Jurkat, Clone E6-1 (cell line): ENCODE measurements at regions not wholly inside any gene's neighbourhood (a gene's known extent, or its start where the extent isn't known, plus 50 kb on each side); places are given as distances from the start of the nearest gene placed in this dataset.
"Not testable (repeated sequence)": the region's sequence is repeated elsewhere in the genome, so short reads cannot be mapped to it uniquely, and the experiment has no call there.

Experiments
- DNase-seq: peaks from one replicate; pipeline ENCODE4 v3.0.0-alpha.2; 2011; ENCODE audit warnings: low read depth, low spot score
- H3K4me3 ChIP-seq: 2 replicates; pipeline ENCODE4 v1.5.1; 2011; ENCODE audit warnings: mild to moderate bottlenecking, low read length, control low read depth, moderate library complexity

- H3K4me3 ChIP-seq, DNase-seq: not testable (repeated sequence)
These were observed 190.4 kb downstream of the KLRB1 start for GRCh38 chr12:9417341-9417740.

- DNase-seq, H3K4me3 ChIP-seq: not testable (repeated sequence)
These were observed 191.4 kb downstream of the KLRB1 start for GRCh38 chr12:9416346-9416745.

- H3K4me3 ChIP-seq, DNase-seq: not testable (repeated sequence)
These were observed 191.8 kb downstream of the KLRB1 start for GRCh38 chr12:9415898-9416297.

DNA sequence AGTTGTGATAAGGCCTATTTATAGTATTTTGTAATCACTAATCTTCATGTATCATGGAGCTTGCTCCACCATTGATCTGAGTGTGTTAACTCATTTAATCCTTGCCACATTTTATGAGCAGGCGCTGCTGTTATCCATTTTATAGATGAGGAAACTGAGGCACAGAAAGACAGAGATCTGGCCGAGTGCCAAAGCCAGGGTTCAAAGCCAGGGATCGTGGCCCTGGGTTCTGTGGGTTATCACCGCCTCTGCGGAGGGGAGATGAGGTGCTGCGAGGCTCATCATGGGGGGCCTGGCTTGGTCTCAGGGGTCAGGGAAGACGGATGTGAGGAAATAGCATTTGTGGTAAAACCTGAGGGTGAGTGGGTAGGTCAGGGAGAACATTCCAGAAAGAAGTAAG lies 193.9 kb downstream of the KLRB1 start:
- H3K4me3 ChIP-seq, DNase-seq: not testable (repeated sequence)

- DNase-seq, H3K4me3 ChIP-seq: not testable (repeated sequence)
These were observed 195.3 kb downstream of the KLRB1 start for GRCh38 chr12:9412459-9412858.

- H3K4me3 ChIP-seq = not testable (repeated sequence)
- DNase-seq = peak; percentile 20
These were observed 196.0 kb downstream of the KLRB1 start for GRCh38 chr12:9411616-9412268.

GRCh38 chr12:9407425-9407748 lies 199.2 kb upstream of the PZP start:
- DNase-seq, H3K4me3 ChIP-seq: not testable (repeated sequence)

DNA sequence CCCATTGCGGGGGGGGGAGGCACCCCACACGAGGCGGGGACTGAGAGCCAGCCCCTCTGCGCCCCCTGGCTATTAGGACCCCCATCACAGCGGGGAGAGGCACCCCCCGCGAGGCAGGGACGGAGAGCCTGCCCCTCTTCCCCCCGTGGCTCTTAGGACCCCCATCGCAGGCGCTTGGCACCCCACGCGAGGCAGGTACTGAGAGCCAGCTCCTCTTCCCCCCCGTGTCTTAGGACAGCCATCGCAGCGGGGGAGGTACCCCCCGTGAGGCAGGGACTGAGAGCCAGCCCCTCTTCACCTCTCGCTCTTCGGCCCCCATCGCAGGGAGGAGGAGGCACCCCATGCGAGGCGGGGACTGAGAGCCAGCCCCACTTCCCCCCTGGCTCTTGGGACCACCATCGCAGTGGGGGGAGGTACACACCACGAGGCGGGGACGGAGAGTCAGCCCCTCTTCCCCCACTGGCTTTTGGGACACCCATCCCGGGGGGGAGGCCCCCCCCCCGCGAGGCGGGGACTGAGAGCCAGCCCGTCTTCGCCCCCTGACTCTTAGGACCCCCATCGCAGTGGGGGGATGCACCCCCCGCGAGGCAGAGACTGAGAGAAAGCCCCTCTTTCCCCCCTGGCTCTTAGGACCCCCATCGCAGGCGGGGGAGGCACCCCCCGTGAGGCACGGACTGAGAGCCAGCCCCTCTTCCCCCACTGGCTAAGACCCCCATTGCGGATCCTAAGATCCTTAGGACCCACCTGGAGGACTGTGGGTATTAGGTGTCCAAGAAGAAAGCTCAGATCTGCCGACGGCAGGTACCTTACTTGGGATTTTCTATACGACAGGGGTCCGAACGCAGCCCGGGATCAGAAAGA lies 198.6 kb upstream of the PZP start:
- no peak for DNase-seq
- H3K4me3 ChIP-seq = no peak overlapping the region

- no peak overlapping the region for H3K4me3 ChIP-seq
- DNase-seq = no peak
These were observed 197.8 kb upstream of the PZP start for GRCh38 chr12:9405886-9406563.

DNA sequence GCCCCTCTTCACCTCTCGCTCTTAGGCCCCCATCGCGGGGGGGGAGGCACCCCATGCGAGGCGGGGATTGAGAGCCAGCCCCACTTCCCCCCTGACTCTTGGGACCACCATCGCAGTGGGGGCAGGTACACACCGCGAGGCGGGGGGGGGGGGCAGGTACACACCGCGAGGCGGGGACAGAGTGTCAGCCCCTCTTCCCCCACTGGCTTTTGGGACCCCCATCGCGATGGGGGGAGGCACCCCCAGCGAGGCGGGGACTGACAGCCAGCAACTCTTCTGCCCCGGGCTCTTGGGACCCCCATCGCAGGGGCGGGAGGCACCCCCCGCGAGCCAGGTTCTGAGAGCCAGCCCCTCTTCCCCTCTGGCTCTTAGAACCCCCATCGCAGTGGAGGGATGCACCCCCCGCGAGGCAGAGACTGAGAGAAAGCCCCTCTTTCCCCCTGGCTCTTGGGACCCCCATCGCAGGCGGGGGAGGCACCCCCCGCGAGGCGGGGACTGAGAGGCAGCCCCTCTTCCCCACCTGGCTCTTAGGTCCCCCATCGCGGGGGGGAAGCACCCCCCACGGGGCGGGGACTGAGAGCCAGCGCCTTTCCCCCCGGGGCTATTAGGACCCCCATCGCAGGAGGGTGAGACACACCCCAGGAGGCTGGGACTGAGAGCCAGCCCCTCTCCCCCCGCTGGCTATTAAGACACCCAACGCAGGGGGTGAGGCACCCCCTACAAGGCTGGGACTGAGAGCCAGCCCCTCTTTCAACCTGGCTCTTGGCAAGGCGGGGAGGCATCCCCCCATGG lies 196.5 kb upstream of the PZP start:
- DNase-seq = no peak
- H3K4me3 ChIP-seq = no peak overlapping the region

GRCh38 chr12:9404031-9404430 lies 195.8 kb upstream of the PZP start:
- no peak overlapping the region for H3K4me3 ChIP-seq
- no peak for DNase-seq

DNA sequence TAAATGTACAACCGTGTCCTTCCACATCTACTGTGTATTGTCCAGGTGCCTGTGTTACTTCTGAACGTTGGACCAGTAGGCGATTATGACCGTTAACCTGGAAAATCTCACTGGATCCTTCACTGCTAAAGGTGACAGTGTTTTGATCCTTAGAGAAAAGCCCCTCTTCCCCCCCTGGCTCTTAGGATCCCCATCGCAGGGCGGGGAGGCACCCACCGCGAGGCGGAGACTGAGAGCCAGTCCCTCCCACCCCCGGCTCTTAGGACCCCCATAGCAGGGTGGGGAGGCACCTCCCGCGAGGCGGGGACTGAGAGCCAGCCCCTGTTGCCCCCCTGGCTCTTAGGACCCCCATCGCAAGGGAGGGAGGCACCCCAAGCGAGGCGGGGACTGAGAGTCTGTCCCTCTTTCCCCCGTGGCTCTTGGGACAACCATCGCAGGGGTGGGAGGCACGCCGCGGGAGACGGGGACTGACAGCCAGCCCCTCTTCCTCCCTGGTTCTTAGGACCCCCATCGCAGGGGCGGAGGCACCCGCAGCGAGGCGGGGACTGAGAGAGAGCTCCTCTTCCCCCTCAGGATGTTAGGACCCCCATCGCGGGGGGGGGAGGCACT lies 194.3 kb upstream of the PZP start:
- peak overlapping the region; percentile 13; the same call in 1 of the 2 replicates for H3K4me3 ChIP-seq
- DNase-seq = not testable (repeated sequence)

- not testable (repeated sequence) for H3K4me3 ChIP-seq, DNase-seq
These were observed 188.2 kb upstream of the PZP start for GRCh38 chr12:9396367-9396766.

- H3K4me3 ChIP-seq, DNase-seq: not testable (repeated sequence)
These were observed 187.0 kb upstream of the PZP start for GRCh38 chr12:9395220-9395619.

DNA sequence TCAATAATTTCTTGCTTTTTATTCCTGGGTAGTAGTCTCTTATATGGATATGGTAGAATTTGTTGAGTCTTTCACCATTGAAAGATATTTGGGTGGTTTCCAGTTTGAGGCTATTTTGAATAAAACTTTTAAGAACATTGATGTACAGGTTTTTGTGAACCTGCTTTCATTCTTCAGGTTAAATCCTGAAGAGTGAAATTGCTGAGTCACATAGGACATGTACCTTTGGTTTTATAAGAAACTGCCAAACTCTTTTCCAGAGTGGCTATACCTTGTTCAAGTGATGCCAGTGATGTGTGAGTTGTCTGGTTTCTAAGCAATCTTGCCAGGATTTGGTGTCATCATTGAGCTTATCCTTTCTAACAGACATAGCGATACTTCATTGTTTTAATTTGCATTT lies 184.6 kb upstream of the PZP start:
- no peak for DNase-seq
- H3K4me3 ChIP-seq = no peak overlapping the region

GRCh38 chr12:9391815-9392214 lies 183.6 kb upstream of the PZP start:
- no peak for DNase-seq

DNA sequence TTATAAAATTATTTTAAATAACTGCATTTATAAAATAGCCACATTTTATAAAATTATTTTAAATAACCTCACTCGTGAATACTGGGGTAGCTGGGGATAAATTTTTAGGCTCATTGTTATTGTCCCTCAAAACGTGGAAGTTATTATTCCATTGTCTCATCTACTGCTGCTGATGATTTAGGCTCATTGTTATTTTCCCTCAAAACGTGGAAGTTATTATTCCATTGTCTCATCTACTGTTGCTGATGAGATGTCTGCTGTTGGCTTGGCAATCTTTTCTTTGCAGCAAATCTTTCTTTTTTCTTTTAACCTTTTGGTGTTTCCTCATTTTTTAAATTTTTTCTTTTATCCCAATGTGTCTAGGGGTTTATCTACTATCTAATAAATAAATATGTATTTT lies 182.6 kb upstream of the PZP start:
- no peak for DNase-seq
- no peak overlapping the region for H3K4me3 ChIP-seq

More at GRCh38 chr12:9391815-9392214, 183.6 kb upstream of the PZP start:
- no peak overlapping the region for H3K4me3 ChIP-seq

DNA sequence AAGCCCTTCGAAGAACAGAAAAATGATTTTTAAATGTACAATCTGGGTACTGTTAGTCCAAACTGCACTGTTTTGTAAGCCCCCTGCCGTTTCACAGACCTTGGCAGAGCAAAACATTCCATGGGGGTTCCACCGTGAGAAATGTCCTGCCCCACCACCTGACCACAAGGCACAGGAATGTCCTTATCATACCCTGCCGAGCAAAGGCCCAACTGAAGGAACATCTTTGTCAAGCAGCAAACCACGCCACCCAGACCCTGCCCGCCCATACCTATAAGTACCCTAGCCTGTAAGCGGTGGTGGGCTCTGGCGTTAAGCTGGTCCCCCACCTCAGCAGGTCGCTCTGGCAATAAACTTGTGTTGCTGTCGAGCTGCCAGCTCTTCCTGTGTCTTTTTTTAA lies 181.6 kb upstream of the PZP start:
- H3K4me3 ChIP-seq = no peak overlapping the region
- no peak for DNase-seq

DNA sequence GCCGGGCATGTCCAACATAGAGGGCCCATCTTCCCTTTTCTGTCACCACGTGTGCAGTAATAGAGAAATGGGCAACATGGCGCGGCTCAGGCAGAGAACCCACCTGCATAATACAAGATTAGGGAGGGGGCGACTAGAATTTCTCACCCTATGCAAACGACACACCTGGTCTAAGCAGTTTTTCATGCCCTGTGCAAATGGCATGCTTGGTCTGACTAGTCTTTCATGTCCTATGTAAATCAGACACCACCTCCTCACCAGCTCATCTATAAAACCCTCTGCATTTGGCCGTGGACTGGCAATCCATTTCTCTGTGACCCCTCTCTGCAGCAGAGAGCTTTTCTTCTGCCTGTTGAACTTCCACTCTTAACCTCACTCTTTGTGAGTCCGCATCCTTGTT lies 180.2 kb upstream of the PZP start:
- H3K4me3 ChIP-seq = no peak overlapping the region
- no peak for DNase-seq
